Tibial nerve (tissue), 3 donors: ENCODE measurements at regions not wholly inside any gene's neighbourhood (a gene's known extent, or its start where the extent isn't known, plus 50 kb on each side); places are given as distances from the start of the nearest gene placed in this dataset.

Experiments used
- POLR2A ChIP-seq, 2 donors: fragments of 450-650 bp; IDR thresholded peaks; one replicate each; pipeline ENCODE4 v1.6.1; 2017; ENCODE audit warnings: antibody characterized with exemption in 2 of 2, mild to moderate bottlenecking in 2 of 2, moderate library complexity in 2 of 2
- TF ChIP-seq, protein P1 (sequence below), 5 experiments: fragments of 200-600 bp in 3 of 5; fragments of 450-650 bp in 2 of 5; sonication (generic) in 3 of 5; IDR thresholded peaks; one replicate each; pipeline ENCODE4 v1.5.1; 2016 to 2019; ENCODE audit warnings: antibody characterized with exemption in 5 of 5, mild to moderate bottlenecking in 3 of 5, moderate library complexity in 2 of 5

DNA sequence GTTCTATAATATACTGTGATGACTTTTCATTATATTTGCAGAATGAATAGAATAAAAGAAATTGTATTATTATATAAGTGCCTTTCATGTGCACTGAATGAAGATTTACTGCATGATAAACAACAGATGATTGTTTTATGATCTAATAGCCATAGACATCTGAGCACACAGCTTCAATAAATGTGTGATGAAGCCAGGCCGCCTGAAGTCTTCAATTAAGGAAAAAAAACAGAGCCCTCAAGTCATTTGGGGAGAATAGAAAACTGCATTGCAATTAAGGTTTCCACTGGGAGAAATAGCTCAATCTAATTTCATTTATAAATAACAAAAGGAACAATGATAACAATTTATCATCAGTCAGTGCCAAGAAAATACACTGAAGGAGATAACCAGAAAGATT is 955.2 kb downstream of the FSTL5 start:
- TF ChIP-seq, protein P1, sequence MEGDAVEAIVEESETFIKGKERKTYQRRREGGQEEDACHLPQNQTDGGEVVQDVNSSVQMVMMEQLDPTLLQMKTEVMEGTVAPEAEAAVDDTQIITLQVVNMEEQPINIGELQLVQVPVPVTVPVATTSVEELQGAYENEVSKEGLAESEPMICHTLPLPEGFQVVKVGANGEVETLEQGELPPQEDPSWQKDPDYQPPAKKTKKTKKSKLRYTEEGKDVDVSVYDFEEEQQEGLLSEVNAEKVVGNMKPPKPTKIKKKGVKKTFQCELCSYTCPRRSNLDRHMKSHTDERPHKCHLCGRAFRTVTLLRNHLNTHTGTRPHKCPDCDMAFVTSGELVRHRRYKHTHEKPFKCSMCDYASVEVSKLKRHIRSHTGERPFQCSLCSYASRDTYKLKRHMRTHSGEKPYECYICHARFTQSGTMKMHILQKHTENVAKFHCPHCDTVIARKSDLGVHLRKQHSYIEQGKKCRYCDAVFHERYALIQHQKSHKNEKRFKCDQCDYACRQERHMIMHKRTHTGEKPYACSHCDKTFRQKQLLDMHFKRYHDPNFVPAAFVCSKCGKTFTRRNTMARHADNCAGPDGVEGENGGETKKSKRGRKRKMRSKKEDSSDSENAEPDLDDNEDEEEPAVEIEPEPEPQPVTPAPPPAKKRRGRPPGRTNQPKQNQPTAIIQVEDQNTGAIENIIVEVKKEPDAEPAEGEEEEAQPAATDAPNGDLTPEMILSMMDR (IDR thresholded peaks at IDR 0.05) = no peak
- no peak for TF ChIP-seq POLR2A (IDR thresholded peaks at IDR 0.05)
